Stimulated activated CD4-positive, alpha-beta T cell treated with anti-CD3 and anti-CD28 coated beads, Interleukin-2, amount 100 ng/mL, for 4 hours (primary cell): ENCODE measurements at regions not wholly inside any gene's neighbourhood (a gene's known extent, or its start where the extent isn't known, plus 50 kb on each side); places are given as distances from the start of the nearest gene placed in this dataset.
"Not testable (repeated sequence)": the region's sequence is repeated elsewhere in the genome, so short reads cannot be mapped to it uniquely, and the experiment has no call there.

Experiments used
- DNase-seq: peaks from one replicate; pipeline ENCODE4 v3.0.0-alpha.2; 2020; ENCODE audit warnings: low read depth

GRCh38 chr5:164504141-164504772, 998.8 kb downstream of the MAT2B start:
- no peak for DNase-seq

DNA sequence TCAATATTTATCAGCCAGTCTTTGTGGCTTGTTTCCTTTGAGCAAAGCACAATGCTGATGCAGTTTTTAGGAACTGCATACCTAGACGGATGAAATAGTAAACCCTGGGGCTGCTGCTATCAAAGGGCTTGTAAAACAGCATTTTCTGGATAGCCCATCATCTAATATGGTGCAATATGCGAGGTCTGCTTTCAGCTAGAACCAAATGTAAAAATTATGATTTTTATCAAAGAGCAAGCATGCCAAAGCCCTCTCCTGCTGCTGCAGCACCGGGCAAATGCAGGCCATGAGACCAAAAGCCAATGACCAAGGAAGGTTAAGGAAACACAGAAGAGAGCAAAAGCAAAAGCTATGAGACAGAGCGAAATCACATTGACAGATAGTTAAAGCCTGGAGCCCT, 1000.4 kb downstream of the MAT2B start:
- DNase-seq = no peak

DNA sequence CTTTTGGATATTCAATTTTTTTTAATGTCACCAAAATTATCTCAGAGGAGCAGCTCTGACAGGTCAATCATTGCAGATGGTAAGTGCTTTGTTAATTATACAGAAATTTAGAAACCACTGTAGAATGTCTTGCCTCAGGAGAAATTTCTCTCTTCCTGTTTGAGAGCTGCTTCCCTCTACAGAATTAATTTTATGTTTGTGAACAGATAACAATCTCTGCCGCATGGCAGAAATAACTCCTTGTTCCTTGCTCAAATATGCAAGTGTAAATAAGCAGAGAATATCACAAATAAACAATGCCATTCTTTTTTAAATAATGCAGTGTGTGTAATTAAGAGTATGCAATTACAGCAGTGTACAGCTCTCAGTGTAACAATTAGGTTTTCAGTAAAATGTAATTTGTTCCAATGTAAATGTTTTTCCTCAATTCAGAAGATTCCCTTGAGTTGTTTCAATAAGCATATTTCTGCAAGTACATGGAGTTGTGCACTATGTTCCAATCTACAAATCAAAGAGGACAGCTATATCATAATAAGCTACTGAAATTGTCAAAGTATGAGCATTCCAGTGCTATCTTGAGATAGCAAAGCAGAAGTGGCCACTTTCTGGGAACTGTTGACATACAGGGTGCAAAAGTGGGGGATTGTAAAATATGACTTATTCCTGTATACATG, 1012.8 kb downstream of the MAT2B start:
- no peak for DNase-seq

- DNase-seq = no peak
Observed at GRCh38 chr5:164518741-164519080, 1013.3 kb downstream of the MAT2B start.

GRCh38 chr5:164532235-164532900, 1026.9 kb downstream of the MAT2B start:
- no peak for DNase-seq

- not testable (repeated sequence) for DNase-seq
Observed at GRCh38 chr5:164533426-164533825, 1028.0 kb downstream of the MAT2B start.

DNA sequence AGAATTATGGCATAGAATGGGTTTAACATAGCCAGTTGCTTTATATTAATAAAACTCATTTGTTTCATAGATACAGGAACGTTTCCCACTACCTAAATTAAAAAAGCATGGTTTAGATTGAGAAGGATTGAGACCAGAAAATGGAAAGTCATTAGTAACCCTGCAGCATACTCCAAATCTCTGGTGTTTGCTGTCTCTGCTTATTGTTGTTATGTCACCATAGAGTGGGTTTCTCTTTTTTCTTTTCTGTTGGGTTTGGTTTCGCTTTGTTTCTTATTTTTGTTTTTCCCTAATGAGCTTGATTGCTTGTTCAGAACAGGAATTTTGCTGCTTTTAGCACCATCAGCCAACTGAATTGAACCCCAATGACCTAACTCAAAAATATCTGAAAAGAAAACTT, 1034.8 kb downstream of the MAT2B start:
- DNase-seq = no peak

DNA sequence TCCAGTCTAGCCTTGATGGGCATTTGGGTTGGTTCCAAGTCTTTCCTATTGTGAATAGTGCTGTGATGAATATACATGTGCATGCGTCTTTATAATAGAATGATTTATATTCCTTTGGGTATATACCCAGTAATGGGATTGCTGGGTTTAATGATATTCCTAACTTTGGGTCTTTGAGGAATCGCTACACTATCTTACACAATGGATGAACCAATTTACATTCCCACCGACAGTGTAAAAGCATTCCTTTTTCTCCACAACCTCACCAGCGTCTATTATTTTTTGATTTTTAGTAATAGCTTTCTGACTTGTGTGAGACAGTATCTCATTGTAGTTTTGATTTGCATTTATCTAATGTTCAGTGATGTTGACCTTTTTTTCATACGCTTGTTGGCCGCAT, 1040.1 kb downstream of the MAT2B start:
- no peak for DNase-seq

DNA sequence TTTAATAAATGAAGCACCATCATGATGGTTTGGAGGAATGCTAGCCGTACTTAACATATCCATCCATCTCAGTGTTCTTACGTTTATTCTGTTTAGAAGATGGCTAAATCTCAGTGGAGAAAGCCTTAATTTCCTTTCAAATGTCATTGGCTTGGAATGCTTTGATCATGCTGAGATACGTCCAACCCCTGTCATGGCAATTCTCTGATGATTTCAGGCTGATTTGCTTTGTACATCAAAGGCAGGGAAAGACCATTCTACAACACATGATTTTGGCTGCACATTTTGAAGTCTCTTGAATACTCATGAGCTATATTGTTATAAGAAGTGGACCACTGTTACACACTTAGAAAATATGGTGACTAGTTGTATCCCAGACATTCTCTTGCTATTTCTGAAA, 1048.4 kb downstream of the MAT2B start:
- no peak for DNase-seq

- DNase-seq = no peak
Observed at GRCh38 chr5:164555809-164556208, 1050.4 kb downstream of the MAT2B start.

DNA sequence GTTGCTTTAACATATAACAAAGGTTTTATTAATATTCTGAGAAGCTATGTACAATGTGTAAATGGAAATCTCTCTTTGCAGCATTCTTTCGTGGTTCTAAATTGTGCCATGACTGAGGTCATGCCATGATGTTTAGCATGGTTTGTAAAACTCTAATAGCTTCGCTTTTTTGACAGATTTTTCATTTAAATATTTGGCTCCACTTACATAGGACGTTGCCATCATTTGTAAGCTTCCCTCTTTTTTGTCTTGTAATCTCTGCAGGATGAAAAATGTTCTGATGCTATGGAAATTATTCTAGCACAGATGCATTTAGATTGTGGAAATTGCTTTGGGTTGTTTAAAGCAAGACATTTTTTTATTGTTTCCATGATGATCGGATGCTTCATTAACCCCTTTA, 1054.8 kb downstream of the MAT2B start:
- no peak for DNase-seq

DNA sequence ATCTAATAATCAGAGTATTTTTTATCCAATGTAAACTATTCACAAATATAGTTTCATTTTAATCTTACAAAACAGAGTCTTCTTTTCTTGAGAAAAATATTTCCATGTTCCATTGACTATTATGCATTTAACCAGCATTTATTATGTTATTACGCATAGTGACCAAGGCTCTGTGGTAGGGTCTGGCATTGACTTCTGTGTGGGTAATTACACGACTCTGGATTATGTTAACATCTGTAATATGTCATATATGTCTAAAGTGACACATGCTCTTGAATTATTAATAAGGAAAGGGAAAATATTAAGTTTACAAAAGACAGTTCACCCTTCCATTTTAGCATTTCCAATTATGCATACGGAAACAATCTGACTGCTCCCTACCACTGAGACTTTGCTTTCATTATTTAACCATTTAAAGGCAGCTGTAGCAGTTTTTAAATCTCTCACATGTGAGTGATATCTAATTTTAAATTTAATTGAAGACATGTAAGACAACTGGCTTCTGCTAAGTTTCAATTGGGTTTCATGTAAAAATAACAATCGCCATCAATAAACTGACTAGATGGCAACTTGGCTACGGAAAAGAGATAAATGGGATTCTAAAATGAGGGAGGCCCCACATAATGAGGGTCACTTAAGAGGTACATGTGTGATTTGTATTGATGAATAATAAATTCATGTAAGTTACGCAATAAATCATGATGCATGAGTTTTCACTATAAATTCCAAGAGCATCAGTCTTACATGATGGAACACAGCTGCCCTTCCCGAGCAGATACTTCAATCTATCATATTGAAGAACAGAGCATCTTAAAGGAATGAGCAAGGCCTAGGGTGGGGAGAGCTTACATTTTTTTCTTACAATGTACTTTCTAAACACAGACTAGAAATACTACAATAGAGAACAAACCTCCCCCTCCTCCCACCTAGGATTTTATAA, 1056.8 kb downstream of the MAT2B start:
- DNase-seq = no peak

DNA sequence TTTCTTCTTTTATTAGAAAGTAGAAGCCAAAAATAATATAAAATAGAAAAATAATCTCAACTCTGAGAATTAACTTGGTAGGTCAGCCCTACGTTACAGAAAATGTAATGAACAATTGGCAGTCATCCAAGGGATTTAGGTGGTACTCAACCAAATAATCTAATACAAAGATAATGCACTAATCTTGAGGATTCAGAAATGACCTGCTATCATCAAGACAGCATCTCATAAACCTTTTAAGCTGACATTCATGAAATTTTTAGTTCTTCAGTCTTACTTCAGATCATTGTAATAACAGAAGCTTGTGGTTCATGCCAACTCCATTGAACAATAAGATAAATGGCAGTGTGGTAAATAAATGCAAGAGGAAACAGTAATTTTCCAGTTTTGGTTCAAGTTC, 1058.0 kb downstream of the MAT2B start:
- no peak for DNase-seq

DNA sequence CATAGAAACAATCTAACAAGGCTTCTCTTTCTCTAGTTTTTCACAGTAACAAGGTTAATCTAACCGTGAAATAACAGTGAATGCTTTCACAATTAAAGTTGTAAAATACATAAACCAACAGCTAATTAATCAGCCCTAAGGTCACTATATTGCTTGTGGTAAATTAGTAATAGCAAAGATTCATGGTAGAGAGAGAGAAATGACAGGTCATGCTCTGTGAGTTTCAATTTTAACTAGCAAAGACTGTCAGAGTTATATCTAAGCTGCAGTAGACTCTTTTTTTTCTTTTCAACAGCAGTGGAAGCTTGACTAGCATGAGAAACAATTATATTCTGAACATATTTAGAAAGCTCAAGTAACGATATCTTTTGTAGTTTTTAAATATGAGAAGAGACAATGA, 1068.0 kb downstream of the MAT2B start:
- no peak for DNase-seq

- DNase-seq = no peak
Observed at GRCh38 chr5:164577201-164577600, 1071.8 kb downstream of the MAT2B start.

GRCh38 chr5:164577742-164578141, 1072.3 kb downstream of the MAT2B start:
- DNase-seq = no peak

GRCh38 chr5:164578401-164578800, 1073.0 kb downstream of the MAT2B start:
- no peak for DNase-seq

DNA sequence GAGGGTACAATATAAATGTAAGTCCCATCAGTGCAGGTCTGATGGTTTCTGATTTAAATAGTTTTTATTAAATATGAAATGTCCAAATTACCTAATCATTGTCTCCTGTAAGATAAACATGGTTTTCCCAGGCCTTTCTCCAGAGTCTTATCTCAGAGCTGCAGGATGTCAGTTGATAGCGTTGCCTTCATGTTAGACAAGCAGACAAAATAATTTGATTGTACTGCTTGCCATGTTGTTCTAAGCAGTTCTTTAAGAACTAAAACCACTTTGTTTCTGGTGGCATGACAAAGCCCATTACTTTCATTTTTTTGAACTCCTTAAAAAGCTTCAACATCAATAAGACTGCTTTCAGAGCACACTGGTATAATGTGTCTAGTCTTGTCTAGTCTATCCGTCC, 1073.5 kb downstream of the MAT2B start:
- DNase-seq = no peak

DNA sequence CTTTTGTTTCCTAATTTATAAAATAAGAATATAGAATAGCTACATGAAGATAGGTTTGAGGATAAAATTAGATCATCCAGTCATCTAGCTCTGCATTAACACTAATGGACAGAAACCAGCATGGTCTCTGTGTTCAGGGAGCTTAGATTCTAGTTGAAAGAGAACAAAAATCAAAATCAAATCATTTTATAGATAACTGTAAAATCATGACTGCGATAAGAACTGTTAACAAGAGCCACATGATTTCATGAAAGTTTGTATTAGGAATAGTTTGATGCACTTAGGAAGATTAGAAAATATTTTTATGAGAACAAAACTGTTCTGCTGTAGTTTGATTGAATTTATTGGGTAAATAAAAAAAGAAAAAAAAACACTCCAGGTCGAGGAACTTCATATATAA, 1074.7 kb downstream of the MAT2B start:
- no peak for DNase-seq

DNA sequence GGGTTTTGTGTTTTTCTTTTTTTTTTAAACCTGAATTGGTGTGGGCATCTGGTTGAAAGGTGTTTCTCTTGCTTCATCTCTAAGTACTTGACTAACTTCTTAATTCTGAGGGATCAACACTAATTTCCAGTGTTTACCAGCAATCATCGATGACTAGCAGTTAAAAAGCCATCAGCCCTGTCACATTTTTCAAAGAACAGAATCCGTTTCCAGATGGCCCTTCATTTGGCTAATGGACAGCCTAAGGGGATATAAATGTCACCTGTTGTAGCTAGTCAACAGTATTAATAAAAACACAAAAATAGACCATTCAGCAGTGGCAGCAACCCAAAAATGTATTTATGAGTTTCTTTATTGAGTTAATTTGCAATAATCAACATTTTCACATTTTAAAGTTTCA, 1076.5 kb downstream of the MAT2B start:
- DNase-seq = no peak

DNA sequence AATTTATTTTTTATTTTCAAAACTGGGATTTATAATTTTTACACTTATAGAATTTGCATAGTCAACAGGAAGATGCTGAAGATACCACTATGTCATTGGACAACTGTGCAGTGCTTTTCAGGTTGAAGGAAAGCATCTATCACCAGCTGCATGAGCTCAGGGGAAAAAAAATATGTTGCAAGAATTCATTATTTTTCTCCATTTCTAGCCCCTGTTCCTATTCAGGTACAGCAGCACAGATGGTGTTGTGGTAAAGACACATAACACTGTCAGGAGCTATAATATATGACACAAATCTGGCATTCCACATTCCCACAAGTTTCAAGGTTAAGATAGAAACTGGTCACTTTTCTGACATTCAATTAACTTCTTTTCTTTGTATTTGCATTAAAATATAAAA, 1088.6 kb downstream of the MAT2B start:
- no peak for DNase-seq

DNA sequence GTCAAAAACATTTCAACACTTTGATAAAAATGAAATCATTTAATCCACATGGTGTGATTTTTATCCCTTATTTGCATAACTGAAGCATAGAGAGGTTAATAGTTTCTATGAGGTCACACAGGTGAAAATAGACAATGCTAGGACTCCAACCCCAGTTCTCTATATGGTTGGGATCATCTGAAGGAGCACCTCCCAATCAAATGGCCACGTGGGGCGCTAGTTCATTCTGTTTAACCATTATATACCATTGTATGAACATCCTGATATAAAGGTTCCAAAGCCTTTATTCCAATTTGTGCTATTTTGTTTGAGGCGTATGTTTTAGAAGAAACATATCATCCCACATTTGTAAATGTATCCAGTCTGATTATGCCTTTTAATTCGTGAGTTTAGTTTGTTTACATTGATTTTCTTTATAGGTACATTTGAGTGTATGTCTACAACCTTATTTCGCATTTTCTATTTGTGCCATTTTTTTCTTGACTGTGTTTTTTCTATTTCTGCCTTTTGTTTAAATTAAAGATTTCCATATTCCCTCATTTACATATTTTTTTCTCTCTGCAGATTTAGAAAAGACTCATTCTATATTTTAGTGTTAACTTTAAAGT, 1092.0 kb downstream of the MAT2B start:
- no peak for DNase-seq
